ENCODE measurements at regions not wholly inside any gene's neighbourhood (a gene's known extent, or its start where the extent isn't known, plus 50 kb on each side); places are given as distances from the start of the nearest gene placed in this dataset.

DNA sequence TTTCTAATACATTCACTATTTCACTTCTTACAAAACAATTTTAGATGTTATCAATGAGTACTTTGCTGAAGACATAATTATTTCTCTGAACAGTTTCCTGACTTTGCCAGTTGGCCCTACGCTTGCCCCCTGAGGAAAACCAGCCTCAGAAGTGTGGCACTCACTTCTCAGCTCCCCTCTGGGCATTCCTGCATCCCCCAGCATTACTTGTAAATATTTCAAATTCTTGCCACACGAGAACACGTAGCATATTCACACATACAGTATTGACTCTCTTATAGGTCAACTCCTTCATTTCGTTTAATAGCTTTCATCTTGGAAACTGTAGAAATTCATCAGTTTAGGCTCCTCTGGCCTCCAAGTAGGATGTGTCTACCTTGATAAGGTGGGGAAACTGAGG lies 65.2 kb downstream of the OTX2 start:
- no peak for DNase-seq

DNA sequence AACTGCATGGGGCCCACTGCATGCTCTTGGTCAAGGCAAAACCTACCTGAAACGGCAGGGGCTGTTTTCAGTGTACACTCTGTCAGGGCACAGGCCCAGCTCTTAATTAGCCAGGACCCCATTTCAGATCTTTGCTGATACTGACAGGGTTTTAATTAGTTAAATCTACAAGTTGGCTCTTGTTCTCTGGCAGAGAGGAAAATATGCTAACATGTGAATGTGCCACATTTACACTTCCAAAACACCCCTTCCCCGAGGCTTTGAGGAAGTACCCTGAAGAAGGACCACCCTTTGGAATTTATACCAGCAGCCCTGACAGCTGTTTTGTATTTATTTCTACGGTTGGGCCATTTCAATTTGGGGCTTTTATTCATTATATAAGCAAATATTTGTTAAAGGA lies 66.3 kb downstream of the OTX2 start:
- DNase-seq, result peak; percentile 52

DNA sequence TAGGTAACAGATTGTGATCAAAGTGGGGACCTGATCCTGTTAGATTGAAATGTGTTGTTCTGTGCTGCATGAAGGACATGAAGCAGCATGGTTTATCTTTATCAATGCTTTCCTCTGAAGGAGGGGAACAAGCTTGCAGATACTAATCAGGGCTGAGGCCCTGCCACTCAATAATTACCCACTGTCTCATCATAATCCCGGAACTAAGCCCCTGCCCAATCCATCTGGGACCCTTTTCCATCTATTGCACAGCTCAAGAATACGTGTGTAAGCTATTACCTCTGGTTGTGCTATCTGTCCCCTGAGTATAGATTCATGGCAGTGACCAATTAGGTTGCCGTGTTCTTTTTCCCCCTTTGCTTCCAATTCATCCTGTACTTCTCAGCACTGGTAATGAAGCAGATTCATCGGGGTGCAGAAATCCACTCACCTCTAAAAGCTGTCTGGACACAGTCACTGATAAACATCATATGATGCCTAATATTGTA lies 67.8 kb downstream of the OTX2 start:
- DNase-seq, result no peak

DNA sequence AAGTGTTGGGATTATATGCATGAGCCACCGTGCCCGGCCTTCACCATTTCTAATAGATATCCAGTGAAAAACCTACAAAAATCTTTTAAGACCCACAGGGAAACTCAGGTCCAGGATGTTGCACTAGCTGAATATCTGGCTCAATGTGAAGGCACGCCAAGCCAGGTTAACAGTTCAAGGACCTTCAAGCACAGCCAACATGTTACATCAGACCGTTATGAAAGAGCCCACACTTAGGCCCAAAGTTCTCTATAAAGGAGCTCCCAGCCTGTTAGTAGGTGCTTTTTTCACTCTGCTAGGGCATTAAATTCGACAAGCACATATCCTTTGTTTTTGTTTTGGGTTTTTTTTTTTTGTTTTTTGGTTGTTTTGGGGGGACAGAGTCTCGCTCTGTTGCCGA lies 69.0 kb downstream of the OTX2 start:
- no peak for DNase-seq

DNA sequence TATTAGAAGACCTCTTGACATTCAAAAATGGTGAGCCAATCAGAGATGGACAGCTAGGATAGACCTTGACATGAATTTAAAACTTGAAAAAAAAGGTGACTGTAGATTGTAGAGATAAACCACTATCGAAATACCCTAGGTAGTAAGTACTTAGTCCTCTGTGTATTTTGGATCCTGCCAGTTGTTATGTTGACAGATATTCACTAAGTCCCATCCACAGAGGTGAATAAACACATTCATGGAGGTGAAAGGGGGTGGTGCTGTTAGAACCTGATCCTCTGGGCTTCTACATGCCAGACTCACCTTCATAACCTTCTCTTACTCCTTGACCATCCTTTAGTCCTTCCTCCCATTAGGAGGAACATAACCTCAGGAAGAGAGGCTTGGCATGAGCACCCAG lies 72.3 kb downstream of the OTX2 start:
- DNase-seq, result no peak

DNA sequence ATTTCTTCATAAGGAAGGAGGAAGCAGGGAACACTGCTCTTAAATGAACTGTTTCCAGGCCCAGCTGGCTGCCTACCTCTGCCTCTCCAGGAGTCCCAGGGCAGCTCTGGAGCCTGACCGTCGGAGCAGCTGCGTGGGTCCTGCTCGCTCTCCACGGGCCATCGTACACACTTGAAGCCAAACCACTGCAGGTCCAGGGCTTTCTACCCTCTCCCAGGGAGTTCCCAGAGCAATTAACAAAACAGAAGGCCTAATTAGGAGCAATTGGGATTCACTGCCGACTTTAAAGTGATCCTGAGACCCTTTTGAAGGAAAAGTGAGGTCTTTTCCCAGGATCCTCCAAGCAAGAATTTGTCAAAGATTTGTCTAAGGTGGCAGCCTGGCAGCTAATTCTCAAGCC lies 76.9 kb downstream of the OTX2 start:
- no peak for DNase-seq

DNA sequence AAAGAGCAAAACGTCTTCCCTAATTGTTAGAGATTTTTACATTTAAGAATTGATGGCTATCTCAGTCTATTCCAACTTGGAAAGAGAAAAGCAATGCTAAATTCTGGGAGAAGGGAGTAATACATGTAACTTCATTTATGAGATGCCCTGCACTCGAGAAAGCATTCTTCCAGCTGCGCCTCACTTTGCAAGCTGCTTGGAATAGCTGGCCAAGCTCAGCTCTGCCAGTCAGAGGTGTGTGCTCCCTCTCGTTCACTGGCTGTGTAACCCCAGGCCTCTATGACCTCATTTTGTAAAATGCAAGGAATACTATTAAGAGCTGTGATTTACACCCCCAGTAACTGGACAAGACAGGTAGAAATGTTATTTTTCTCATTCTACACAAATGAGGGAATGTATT lies 79.1 kb downstream of the OTX2 start:
- no peak for DNase-seq

DNA sequence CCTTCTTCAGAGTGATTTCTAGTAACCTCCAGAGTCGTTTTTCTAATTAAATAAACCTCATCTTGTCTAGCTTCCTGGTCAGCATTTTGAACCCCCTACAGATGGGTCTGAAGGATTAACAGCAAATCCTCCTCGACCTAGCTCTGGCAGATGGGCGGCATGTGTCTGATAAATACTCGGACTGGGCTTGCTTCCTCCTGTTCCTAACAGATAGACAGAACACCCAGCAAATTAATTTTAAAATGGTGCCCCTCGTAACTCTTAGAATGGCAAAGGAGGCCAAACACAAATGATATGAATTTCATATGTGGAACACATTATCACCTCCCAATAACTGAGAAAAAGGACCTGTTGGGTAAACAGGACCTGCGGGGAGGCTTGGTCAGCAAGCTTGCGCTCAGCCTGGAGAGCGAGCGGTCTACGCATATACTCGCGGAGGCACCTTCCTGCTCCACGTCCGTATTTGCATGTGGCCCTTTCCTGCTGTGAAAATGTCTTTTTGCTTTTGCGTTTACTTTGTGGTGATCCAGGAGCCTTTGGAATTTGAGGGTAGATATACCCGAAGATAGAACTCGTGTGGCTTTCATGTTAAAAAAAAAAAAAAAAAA lies 79.6 kb downstream of the OTX2 start:
- DNase-seq, result no peak

DNA sequence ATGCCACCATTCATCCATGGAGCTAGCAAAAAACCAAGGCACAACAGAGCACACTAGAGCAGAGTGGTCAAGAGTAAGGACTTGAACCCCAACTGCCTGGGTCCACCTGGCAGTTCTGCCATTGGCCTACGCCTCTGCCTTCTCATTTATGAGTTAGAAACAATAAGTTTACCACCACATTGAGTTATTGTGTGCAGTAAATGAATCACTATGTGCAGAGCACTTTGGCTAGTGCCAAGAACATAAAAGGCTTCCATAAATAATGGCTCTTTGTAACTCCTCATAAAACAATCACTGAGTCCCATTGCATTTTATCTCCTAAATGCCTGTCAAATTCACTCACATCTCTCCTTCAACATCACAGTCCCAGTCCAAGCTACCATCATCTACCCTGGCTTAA lies 86.3 kb downstream of the OTX2 start:
- no peak for DNase-seq

DNA sequence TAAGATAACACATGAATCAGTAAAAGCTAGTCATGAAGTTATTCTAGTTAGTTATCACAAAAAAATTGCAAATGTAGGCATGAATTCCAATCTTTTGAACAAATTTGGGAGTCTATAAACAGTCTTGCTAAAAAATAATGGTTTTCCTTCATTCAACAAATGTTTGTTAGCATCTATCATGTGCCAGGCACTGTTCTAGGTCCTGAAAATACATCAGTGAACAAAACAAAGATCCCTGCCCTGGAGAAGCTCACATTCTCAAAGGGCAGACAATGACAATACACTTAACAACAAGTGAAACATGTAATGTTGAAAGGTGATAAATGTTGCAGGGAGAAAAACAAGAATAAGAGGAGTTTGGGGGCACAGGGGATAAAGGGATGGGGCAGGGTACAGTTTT lies 86.9 kb downstream of the OTX2 start:
- DNase-seq, result no peak

DNA sequence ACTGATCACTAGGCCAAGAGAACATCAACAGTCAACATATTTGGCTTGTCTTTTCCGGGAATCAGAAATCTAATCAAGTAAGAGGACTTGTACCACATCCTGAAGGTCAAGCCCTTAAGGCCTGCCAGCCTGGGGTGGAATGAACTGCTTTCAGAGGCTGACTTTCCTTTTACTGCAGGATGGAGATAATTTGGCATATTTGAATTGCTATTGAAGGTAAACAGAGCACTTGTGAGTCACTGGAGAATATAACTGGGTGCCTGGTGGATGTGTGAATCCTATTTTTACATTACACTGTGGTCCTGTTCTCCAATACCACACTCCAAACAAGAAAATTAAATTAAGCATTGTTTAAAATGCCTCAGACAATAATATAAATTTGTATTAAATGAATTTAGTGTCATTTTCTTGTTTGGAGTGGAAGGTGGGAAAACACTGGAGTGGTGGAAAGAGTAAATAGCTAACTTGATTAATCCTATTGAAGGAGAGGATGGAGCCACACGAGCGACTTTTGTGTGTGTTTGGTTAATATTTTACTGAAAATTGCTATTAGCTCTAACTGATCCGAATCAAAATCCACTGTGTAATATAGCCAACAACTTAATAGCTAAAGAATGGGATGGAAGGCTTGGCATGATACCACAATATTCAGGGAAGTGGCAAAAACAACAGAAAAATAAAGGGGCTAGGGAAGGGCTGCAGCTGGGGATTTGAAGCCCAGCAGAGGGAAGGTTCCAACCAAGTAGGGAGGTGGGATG lies 89.4 kb downstream of the OTX2 start:
- no peak for DNase-seq

DNA sequence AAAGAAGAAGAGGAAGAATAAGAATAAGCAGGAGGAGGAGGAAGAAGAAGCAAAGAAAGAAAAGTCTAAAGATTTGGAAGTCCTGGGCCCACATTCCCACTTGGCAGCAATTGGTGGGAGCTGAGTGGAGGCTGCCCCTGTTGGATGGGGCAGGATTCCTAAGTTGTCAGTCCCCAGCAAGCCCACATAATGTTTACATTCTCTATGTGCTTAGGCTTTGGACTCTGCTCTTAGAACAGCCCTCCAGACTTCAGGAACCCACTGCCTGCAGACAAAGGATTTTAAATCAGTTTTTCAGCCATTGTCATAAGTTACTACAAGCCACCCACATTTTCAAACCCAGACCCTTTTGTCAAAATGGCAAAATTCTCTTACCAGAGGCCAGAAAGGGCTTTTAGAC lies 92.0 kb downstream of the OTX2 start:
- DNase-seq, result no peak

DNA sequence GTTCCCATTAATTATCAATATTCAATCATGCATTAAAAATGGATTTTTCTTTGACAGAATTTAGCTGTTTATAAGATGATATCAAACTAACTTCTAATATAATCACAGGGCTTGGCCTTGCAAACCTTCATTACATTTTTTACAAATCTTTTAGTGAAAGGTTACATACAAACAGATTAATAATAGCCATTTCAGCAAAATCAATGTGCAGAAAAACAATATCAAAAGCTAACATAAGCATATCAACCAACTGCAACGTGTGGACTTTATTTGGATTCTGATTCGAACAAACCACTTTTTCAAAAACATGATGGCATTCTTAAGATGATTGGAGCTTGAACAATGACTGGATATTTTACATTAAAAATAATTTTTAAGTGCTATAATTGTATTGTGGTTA lies 93.6 kb downstream of the OTX2 start:
- no peak for DNase-seq

DNA sequence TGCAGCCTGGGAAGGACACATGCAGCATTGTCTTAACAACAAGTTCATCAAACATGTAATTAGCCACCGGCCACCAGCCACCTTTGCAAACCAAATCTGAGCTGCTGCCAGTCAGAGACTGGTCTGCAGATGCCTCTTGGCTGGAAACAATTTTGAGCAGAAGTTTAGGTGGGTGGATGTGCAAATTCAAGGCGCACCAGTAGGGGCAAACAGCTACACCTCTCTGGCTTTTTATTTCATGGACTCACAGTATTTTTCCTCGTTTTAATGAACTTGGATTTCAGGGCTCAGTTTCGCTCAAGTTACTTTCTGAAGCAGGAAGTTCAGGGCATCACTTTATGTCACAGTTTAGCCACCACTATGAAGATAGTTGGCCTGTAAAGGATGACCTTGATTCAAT lies 94.3 kb downstream of the OTX2 start:
- DNase-seq, result peak; percentile 84

DNA sequence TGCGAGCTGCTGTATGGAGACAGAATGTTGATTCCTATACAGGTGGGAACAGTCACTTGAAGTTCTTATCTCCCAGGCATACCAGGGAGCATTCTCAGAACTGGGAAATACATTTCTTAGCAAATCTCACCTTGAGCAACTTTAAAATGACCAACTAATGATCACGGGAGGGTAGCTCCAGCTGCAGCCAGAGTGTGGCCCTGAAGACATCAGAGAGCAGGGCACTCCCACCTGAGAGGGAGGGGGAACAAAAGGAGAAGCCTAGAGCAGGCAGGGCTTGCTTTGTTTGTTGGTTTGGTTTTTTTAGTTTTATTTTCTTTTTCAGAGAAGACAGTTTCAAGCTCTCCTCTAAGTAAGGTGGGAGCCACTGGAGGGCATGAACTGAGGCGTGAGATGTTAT lies 101.1 kb downstream of the OTX2 start:
- DNase-seq, result no peak

DNA sequence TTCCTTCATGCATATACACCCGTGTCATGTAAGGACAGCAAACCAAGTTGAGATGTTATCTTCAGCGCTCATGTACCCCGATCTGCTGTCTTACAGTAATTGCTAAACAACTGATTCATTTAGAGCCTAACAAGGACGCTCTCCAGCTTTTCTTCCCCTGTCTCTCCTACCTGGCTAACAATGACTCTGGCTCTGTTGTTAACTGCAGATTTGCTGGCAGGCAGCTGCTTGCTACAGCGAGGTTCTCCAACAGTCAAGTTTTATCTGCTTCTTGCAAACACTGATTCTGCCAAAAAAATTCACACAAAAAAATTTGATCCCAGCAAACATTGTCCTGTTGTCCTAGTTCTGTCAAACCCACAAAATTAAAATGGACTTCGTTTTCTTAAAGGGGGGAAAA lies 101.6 kb downstream of the OTX2 start:
- no peak for DNase-seq

DNA sequence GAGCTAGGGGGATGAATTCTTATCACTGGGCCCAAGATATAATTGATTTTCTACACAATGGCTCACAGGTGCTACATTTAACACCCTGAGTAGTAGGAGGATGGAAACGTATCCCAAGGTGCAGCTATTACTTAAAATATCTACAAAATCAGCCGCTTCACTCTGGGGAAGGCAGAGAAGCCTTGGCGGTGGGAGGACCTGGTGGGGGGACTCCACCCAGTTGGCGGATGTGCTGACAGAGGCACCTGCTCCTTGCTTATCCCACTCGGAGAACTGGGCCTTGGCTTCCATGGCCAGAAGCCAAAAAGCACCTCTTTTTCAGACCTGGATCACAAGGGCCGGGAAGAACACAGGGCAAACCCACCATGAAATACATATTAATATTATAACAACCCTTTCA lies 106.3 kb downstream of the OTX2 start:
- DNase-seq, result no peak

DNA sequence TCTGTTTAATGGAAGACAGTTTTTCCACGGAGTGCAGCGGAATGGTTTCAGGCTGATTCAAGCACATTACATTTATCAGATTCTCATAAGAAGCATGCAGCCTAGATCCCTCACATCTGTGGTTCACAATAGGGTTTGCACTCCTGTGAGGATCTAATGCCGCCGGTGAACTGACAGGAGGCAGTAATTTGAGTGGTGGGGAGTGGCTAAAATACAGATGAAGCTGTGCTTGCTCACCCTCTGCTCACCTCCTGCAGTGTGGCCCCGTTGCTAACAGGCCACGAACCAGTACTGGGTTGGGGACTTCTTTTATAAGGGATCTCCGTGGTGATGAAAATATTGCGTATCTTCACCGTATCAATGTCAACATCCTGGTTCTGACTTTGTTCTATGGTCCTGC lies 107.8 kb downstream of the OTX2 start:
- DNase-seq, result no peak
